Adrenal gland (tissue), 5 donors: ENCODE measurements at regions not wholly inside any gene's neighbourhood (a gene's known extent, or its start where the extent isn't known, plus 50 kb on each side); places are given as distances from the start of the nearest gene placed in this dataset.

Experiments used
- POLR2A ChIP-seq, 2 donors: fragments of 450-650 bp; IDR thresholded peaks; one replicate each; pipeline ENCODE4 v1.6.1; 2017; ENCODE audit warnings: antibody characterized with exemption in 2 of 2, mild to moderate bottlenecking in 2 of 2, moderate library complexity in 1 of 2
- TF ChIP-seq, protein P1 (sequence below), 6 experiments: fragments of 450-650 bp in 4 of 6; fragments of 200-600 bp in 2 of 6; sonication (generic) in 1 of 6; IDR thresholded peaks; 1 replicate in 5 of 6; 2 replicates in 1 of 6; pipeline versions ENCODE4 v1.5.1 to v1.8.0; 2016 to 2021; ENCODE audit warnings: antibody characterized with exemption in 6 of 6, mild to moderate bottlenecking in 2 of 6, moderate library complexity in 1 of 6
- donor health status: DM: no; HTN: no; CAD: no.

DNA sequence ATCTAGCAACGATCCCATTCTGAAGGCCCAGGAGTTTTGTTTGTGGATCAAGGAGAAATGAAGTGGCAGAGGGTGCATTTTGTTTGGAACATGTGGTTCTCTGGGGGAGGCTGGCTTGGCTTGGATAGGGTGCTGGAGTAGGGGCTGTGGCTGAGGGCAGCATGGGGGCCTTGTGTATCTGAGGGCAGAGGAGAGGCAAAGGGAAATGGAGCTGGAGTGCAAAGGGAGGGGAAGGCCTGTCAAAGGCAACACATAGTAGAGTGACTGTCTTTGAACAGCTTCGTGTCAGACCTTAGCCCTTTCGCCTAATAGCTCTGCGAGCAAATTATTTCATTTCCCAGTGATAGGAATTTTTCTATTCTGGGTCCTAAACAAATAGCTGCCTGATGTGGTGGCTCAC lies 187.2 kb downstream of the KCNRG start:
- no peak for TF ChIP-seq POLR2A (IDR thresholded peaks at IDR 0.05)
- TF ChIP-seq, protein P1, sequence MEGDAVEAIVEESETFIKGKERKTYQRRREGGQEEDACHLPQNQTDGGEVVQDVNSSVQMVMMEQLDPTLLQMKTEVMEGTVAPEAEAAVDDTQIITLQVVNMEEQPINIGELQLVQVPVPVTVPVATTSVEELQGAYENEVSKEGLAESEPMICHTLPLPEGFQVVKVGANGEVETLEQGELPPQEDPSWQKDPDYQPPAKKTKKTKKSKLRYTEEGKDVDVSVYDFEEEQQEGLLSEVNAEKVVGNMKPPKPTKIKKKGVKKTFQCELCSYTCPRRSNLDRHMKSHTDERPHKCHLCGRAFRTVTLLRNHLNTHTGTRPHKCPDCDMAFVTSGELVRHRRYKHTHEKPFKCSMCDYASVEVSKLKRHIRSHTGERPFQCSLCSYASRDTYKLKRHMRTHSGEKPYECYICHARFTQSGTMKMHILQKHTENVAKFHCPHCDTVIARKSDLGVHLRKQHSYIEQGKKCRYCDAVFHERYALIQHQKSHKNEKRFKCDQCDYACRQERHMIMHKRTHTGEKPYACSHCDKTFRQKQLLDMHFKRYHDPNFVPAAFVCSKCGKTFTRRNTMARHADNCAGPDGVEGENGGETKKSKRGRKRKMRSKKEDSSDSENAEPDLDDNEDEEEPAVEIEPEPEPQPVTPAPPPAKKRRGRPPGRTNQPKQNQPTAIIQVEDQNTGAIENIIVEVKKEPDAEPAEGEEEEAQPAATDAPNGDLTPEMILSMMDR (IDR thresholded peaks at IDR 0.05) = no peak
